HG02973 (cell line): ENCODE measurements at regions not wholly inside any gene's neighbourhood (a gene's known extent, or its start where the extent isn't known, plus 50 kb on each side); places are given as distances from the start of the nearest gene placed in this dataset.
"Not testable (repeated sequence)": the region's sequence is repeated elsewhere in the genome, so short reads cannot be mapped to it uniquely, and the experiment has no call there.

Experiments
- ATAC-seq: cut with Tn5 transposase; IDR thresholded peaks from one replicate; pipeline ENCODE4 v1.9.1; 2021; ENCODE audit warnings: moderate library complexity; ENCODE audit not compliant: unreplicated experiment

GRCh38 chr5:143543358-143544255, 140.1 kb upstream of the NR3C1 start:
- ATAC-seq, result no peak

GRCh38 chr5:143542798-143543144, 139.3 kb upstream of the NR3C1 start:
- ATAC-seq, result no peak

GRCh38 chr5:143541943-143542797, 138.7 kb upstream of the NR3C1 start:
- no peak for ATAC-seq

GRCh38 chr5:143539742-143540141, 136.3 kb upstream of the NR3C1 start:
- no peak for ATAC-seq

- no peak for ATAC-seq
Observed at GRCh38 chr5:143537056-143537455, 133.6 kb upstream of the NR3C1 start.

- ATAC-seq, result no peak
Observed at GRCh38 chr5:143536364-143536763, 132.9 kb upstream of the NR3C1 start.

DNA sequence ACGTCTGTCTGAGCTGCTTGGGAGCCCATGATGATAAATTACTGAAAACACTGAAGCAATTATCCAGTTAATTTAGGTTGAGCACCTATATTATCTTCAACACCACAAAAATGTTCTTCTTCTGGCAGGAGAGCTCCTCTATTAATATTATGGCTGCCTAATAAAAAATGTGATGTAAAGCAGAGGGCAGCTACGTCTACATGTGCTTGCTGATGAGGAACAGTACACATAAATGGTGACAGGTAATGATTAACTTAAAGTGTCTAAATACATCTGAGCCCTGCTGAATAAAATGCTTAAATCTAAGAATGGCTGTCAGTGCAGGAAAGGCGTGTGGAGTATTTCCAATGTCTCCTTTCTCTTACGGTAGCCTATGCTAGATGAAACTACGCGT, 131.3 kb upstream of the NR3C1 start:
- ATAC-seq, result no peak

DNA sequence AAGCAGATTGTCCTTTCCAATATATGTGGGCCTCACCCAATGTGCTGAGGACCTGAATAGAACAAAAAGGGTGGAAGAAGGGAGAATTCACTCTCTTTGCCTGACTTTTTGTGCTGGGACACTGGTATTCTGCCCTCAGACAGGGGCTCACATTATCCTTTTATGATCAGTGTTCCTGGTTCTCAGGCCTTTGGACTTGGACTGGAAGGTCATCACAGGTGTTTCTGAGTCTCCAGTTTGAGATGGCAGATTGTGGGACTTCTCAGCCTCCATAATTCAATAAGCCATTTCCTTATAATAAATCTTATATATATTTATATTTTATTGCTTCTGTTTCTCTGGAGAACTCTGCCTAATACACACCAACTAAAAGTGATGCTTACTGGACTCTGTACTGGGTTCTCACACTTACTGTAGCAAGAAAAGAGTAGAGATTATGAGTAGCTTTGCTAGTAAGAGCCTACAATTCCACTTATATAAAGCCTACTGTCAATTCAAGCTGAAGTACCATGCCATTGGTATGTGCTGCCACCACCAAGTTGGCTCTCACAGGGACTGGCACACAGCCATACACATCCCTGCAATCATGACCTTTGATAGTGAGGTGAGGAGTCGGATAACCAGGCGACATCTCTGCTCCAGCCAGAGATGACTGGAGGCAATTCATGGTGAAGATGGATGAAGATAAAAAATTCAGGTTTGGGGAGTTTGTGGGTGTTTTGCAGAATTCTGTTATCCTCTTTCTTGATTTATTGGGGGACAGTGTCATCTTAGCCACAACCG, 130.7 kb upstream of the NR3C1 start:
- no peak for ATAC-seq

GRCh38 chr5:143533475-143533874, 130.0 kb upstream of the NR3C1 start:
- ATAC-seq, result no peak

DNA sequence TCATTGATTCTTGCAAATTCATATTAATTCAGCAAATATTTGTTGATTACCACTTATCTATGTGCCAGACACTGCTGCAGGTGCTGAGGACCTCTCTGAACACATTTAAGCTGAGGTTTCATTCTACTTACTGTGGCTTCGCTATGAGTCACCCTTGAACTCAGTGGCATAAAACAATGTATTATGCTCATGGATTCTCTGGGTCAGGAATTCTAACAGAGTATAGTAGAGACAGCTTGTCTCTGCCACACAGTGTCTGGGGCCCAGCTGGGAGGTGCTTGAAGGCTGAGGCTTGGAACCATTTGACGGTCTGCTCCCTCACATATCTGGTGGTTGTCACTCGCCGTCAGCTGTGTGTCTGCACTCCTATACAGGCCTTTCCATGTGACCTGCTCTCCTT, 124.3 kb upstream of the NR3C1 start:
- peak; percentile 80 for ATAC-seq

DNA sequence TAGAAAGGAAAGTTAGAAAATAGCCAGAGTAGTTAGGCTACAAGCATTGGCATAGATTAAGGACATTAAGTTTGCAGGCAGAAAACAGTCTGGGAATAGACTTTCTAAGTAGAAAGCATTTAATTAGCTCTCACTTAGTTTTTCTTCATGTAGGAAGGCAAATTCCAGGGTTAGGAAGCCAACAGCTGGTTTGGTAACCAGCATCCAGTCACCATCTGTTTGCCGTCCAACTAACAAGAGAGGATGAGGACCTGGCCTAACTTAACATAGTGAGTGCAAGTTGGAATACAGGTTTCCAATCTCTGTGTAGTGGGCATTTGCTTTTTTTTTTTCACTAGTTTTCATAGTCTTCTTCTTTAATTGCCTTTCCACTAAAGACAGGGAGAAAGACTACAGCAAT, 121.7 kb upstream of the NR3C1 start:
- no peak for ATAC-seq

- ATAC-seq, result no peak
Observed at GRCh38 chr5:143524338-143524945, 121.0 kb upstream of the NR3C1 start.

DNA sequence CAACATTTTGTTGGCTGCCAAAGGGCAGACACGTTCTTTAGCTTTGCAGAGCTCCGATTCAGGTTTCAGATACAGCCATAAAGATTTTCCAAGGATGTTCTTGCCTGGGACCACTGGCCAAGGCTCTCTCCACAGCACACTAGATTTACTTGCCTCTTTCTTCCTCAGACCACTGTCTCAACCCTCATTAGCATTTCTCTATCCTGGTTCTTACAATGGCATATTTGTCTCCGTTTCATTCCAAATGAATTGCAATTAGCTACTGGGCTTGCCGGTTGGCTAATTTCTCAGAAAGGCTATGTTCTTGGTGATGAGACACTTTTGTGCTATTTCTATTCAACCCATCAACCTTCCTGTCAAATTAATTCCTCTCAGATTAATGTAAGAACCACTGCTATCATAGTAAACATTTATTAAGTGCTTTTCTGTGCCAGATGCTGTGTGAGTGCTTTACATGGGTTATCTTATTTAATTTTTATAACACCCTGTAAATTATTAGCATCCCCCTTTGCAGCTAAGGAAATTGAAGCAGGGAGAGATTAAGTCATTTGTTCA, 118.4 kb upstream of the NR3C1 start:
- ATAC-seq, result no peak

DNA sequence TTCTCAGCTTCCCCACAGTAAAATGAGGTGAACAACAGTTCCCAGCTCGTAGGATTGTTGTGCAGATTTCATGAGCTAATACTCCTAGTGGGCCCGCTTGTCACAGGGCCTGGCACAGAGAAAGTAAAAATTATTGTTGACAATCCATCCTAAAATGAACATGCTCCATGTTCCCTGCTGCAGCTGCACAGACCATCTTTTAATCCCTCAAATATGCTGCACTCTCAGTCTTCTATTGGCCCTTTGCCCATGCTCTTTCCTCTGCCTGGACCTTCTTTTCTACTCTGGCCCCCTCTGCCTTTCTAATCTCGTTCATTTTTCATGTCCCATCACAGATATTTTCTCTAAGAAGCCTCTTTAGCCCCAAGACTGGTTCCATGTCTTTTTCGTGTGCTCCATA, 117.7 kb upstream of the NR3C1 start:
- no peak for ATAC-seq

GRCh38 chr5:143519215-143519614, 115.7 kb upstream of the NR3C1 start:
- ATAC-seq, result not testable (repeated sequence)

DNA sequence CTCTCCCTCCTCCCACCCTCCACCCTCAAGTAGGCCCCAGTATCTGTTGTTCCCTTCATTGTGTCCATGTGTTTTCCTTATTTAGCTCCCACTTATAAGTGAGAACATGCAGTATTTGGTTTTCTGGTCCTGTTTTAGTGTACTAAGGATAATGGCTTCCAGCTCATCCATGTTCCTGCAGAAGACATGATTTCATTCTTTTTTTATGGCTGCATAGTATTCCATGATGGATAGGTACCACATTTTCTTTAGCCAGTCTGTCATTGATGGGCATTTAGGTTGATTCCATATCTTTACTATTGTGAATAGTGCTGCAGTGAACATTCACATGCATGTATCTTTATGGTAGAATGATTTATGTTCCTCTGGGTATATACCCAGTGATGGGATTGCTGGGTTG, 114.3 kb upstream of the NR3C1 start:
- not testable (repeated sequence) for ATAC-seq

DNA sequence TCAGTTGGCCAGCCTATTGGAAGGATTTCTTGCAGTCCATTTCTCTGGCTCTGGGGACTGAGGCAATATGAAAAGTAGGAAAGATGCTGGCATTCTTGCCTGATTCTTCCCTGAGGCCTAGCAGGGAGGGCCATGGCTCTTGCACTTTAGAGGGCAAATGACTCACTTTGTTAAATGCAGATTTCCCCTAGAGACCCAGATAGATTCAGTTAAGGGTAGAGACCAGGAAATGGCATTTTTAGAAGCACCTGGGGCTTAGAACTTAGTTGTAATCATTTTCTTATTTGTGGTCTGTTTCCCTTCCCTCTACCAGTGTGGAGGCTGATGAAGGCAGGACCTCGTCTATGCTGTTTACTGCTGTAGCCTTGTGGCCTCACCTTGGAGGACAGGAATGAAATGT, 112.8 kb upstream of the NR3C1 start:
- ATAC-seq, result no peak

- ATAC-seq, result no peak
Observed at GRCh38 chr5:143515829-143516228, 112.3 kb upstream of the NR3C1 start.

- ATAC-seq, result no peak
Observed at GRCh38 chr5:143514616-143515335, 111.3 kb upstream of the NR3C1 start.

DNA sequence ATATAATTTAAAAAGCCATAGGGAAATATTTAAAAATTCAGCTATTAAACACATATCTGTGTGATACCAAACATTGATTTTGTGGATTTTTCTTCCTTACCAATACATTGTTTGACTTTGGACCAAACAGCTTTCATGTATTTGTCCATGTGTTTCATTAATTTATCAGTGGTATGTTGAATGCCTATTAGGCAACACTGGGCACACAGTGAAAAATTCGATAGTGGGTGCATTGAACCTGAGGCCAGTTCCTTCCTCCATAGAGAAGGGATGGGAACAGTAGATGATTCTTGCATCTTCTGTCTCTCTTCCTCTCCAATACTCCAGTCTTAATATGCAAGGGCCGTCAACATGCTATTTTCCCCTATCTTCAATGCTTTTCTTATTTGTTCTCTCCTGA, 110.2 kb upstream of the NR3C1 start:
- no peak for ATAC-seq
